ENCODE measurements at regions not wholly inside any gene's neighbourhood (a gene's known extent, or its start where the extent isn't known, plus 50 kb on each side); places are given as distances from the start of the nearest gene placed in this dataset.

DNA sequence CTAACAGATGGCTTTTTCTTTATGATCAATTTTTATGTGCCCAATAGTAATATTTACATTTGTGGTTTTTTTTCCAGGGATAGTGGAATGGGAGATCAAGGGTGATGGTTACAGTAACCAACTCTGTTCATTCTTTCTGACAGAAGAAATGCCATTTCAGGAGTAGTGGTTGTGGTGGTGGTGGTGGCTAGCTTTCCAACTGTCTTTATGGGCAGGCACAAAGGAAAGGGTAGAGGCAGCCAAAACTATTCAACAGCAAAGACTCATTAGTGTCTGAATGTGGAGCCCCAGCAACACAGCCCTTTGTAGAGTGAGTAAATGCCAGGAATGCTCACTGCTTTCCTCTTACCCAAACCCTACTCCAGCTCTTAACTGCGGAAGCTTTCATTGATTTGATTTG is 227.7 kb downstream of the RND3 start:
- TF ChIP-seq, protein P1, sequence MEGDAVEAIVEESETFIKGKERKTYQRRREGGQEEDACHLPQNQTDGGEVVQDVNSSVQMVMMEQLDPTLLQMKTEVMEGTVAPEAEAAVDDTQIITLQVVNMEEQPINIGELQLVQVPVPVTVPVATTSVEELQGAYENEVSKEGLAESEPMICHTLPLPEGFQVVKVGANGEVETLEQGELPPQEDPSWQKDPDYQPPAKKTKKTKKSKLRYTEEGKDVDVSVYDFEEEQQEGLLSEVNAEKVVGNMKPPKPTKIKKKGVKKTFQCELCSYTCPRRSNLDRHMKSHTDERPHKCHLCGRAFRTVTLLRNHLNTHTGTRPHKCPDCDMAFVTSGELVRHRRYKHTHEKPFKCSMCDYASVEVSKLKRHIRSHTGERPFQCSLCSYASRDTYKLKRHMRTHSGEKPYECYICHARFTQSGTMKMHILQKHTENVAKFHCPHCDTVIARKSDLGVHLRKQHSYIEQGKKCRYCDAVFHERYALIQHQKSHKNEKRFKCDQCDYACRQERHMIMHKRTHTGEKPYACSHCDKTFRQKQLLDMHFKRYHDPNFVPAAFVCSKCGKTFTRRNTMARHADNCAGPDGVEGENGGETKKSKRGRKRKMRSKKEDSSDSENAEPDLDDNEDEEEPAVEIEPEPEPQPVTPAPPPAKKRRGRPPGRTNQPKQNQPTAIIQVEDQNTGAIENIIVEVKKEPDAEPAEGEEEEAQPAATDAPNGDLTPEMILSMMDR (IDR thresholded peaks at IDR 0.05): no peak
- TF ChIP-seq, protein P2, sequence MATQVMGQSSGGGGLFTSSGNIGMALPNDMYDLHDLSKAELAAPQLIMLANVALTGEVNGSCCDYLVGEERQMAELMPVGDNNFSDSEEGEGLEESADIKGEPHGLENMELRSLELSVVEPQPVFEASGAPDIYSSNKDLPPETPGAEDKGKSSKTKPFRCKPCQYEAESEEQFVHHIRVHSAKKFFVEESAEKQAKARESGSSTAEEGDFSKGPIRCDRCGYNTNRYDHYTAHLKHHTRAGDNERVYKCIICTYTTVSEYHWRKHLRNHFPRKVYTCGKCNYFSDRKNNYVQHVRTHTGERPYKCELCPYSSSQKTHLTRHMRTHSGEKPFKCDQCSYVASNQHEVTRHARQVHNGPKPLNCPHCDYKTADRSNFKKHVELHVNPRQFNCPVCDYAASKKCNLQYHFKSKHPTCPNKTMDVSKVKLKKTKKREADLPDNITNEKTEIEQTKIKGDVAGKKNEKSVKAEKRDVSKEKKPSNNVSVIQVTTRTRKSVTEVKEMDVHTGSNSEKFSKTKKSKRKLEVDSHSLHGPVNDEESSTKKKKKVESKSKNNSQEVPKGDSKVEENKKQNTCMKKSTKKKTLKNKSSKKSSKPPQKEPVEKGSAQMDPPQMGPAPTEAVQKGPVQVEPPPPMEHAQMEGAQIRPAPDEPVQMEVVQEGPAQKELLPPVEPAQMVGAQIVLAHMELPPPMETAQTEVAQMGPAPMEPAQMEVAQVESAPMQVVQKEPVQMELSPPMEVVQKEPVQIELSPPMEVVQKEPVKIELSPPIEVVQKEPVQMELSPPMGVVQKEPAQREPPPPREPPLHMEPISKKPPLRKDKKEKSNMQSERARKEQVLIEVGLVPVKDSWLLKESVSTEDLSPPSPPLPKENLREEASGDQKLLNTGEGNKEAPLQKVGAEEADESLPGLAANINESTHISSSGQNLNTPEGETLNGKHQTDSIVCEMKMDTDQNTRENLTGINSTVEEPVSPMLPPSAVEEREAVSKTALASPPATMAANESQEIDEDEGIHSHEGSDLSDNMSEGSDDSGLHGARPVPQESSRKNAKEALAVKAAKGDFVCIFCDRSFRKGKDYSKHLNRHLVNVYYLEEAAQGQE (IDR thresholded peaks at IDR 0.05; ENCODE audit: insufficient read depth in 1 of 2, low read depth in 2 of 2, low read length in 1 of 2): no peak
